ENCODE measurements at regions not wholly inside any gene's neighbourhood (a gene's known extent, or its start where the extent isn't known, plus 50 kb on each side); places are given as distances from the start of the nearest gene placed in this dataset.

- TF ChIP-seq POLR2A (IDR thresholded peaks at IDR 0.05) (no peak), EP300 (IDR thresholded peaks at IDR 0.05) (no peak), POLR2AphosphoS5 (IDR thresholded peaks at IDR 0.05) (no peak)
- TF ChIP-seq, protein P1, sequence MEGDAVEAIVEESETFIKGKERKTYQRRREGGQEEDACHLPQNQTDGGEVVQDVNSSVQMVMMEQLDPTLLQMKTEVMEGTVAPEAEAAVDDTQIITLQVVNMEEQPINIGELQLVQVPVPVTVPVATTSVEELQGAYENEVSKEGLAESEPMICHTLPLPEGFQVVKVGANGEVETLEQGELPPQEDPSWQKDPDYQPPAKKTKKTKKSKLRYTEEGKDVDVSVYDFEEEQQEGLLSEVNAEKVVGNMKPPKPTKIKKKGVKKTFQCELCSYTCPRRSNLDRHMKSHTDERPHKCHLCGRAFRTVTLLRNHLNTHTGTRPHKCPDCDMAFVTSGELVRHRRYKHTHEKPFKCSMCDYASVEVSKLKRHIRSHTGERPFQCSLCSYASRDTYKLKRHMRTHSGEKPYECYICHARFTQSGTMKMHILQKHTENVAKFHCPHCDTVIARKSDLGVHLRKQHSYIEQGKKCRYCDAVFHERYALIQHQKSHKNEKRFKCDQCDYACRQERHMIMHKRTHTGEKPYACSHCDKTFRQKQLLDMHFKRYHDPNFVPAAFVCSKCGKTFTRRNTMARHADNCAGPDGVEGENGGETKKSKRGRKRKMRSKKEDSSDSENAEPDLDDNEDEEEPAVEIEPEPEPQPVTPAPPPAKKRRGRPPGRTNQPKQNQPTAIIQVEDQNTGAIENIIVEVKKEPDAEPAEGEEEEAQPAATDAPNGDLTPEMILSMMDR (IDR thresholded peaks at IDR 0.05), result no peak
- Histone ChIP-seq H3K9me3 (no peaks in the 10 kb centered on the region), H3K27ac (no peak overlapping the region), H3K36me3 (no peaks in the 10 kb centered on the region), H3K4me3 (no peak overlapping the region), H3K27me3 (no peaks in the 10 kb centered on the region), H3K4me1 (no peaks in the 10 kb centered on the region)
- intact Hi-C loops (cut with DNase I), result no loop called here
- DNase-seq, result no peak
- 81 to 88% methylated on average over 3 of the region's 3 CpGs for WGBS, 2 donors
These were observed 692.3 kb upstream of the TSPY4 start for GRCh38 chrY:8644926-8645325.

GRCh38 chrY:8652445-8652844, 684.8 kb upstream of the TSPY4 start:
- intact Hi-C loops (cut with DNase I), result no loop called here
- WGBS, 2 donors, result 39 to 69% methylated on average over 1 of the region's 1 CpG

DNA sequence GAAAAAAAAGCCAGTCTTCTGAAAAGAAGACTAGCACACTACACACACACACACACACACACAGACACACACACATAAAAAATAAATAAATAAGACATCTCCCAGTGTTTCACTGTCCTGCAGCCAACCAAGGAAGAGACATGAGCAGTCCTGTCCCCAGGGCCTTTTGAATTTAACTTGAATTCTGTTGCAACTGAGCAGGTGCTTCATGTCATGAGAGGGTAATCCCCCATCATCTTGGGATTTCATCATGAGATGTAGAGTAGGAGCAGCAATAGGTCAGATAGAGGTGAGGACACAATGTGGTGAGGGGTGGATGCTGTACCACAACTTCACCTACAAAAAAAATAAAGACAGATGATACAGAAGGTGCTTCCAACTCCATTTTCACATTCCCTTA, 682.2 kb upstream of the TSPY4 start:
- TF ChIP-seq POLR2AphosphoS5 (IDR thresholded peaks at IDR 0.05) (no peak), EP300 (IDR thresholded peaks at IDR 0.05) (no peak), POLR2A (IDR thresholded peaks at IDR 0.05) (no peak)
- TF ChIP-seq, protein P1 (IDR thresholded peaks at IDR 0.05), result no peak

More at GRCh38 chrY:8652445-8652844, 684.8 kb upstream of the TSPY4 start:
- no peak for DNase-seq
- Histone ChIP-seq H3K36me3 (no peaks in the 10 kb centered on the region), H3K4me3 (no peak overlapping the region), H3K27ac (no peak overlapping the region), H3K27me3 (no peaks in the 10 kb centered on the region), H3K4me1 (peaks cover 0 to 14% (median 5%) of the 10 kb centered on the region in 4 donors), H3K9me3 (no peaks in the 10 kb centered on the region)
- TF ChIP-seq POLR2A (IDR thresholded peaks at IDR 0.05) (no peak), POLR2AphosphoS5 (IDR thresholded peaks at IDR 0.05) (no peak), EP300 (IDR thresholded peaks at IDR 0.05) (no peak)
- TF ChIP-seq, protein P1 (IDR thresholded peaks at IDR 0.05), result no peak

GRCh38 chrY:8656101-8656500, 681.2 kb upstream of the TSPY4 start:
- peak overlapping the region in 2 of 4 donors; percentile 34 to 47 for H3K27ac ChIP-seq
- no peak for DNase-seq
- peaks cover 0 to 34% (median 5%) of the 10 kb centered on the region in 4 donors for H3K4me1 ChIP-seq
- intact Hi-C loops (cut with DNase I), result no loop called here
- H3K9me3 ChIP-seq, result no peaks in the 10 kb centered on the region
- H3K27me3 ChIP-seq, result no peaks in the 10 kb centered on the region
- no peaks in the 10 kb centered on the region for H3K36me3 ChIP-seq
- no peak overlapping the region for H3K4me3 ChIP-seq
- no peak for TF ChIP-seq POLR2A (IDR thresholded peaks at IDR 0.05)
- TF ChIP-seq POLR2AphosphoS5 (IDR thresholded peaks at IDR 0.05), result no peak
- no peak for TF ChIP-seq EP300 (IDR thresholded peaks at IDR 0.05)
- TF ChIP-seq, protein P1 (IDR thresholded peaks at IDR 0.05), result no peak

More for the DNA sequence above, 682.2 kb upstream of the TSPY4 start:
- no peaks in the 10 kb centered on the region for H3K9me3 ChIP-seq
- H3K27ac ChIP-seq, result peak overlapping the region in 2 of 4 donors; percentile 34 to 35
- no peak for DNase-seq
- intact Hi-C loops (cut with DNase I), result no loop called here
- H3K27me3 ChIP-seq, result no peaks in the 10 kb centered on the region
- no peaks in the 10 kb centered on the region for H3K36me3 ChIP-seq
- H3K4me3 ChIP-seq, result no peak overlapping the region
- peaks cover 0 to 23% (median 5%) of the 10 kb centered on the region in 4 donors for H3K4me1 ChIP-seq

DNA sequence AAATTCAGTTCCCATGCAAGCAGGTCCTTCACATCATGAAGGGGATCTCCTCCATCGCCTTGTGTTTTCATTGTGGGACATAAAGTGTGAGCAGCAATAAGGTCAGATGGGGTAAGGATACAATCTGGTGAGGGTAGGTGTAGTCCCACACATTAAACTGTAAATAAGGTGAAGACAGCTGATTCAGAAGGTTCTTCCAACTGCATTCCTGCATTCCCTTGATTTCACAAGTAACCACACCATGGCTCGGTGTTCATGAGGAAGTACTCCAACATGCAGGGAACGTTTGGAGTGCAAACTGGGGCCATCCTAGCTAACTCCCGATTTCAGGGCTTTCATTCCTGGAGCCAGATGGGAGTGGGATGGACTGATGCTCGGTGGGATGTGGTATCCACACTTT, 680.7 kb upstream of the TSPY4 start:
- no peak for DNase-seq
- H3K4me1 ChIP-seq, result peaks cover 0 to 36% (median 5%) of the 10 kb centered on the region in 4 donors
- 64 to 84% methylated on average over 5 of the region's 5 CpGs for WGBS, 2 donors
- intact Hi-C loops (cut with DNase I), result no loop called here
- no peak overlapping the region for H3K4me3 ChIP-seq
- H3K27ac ChIP-seq, result peak overlapping the region in 2 of 4 donors; percentile 34 to 47
- TF ChIP-seq POLR2A (IDR thresholded peaks at IDR 0.05) (no peak), POLR2AphosphoS5 (IDR thresholded peaks at IDR 0.05) (no peak), EP300 (IDR thresholded peaks at IDR 0.05) (no peak)
- TF ChIP-seq, protein P1 (IDR thresholded peaks at IDR 0.05), result no peak
- no peaks in the 10 kb centered on the region for H3K36me3 ChIP-seq
- H3K27me3 ChIP-seq, result no peaks in the 10 kb centered on the region
- H3K9me3 ChIP-seq, result no peaks in the 10 kb centered on the region

Data from sigmoid colon (tissue), 6 donors.